T47D (cell line): ENCODE measurements at regions not wholly inside any gene's neighbourhood (a gene's known extent, or its start where the extent isn't known, plus 50 kb on each side); places are given as distances from the start of the nearest gene placed in this dataset.
A peak's percentile ranks its signal among the peaks of the same experiment; 100 is the strongest.

Experiments used
- DNase-seq, 2 experiments: peaks; one replicate each; pipeline versions ENCODE4 v3.0.0 to v3.0.0-alpha.2; 2011 to 2012; ENCODE audit warnings: low read depth in 1 of 2, low spot score in 1 of 2
- JUND ChIP-seq: IDR thresholded peaks from 2 replicates; pipeline ENCODE4 v1.6.1; 2012; ENCODE audit warnings: low read depth
- in situ Hi-C: cut with HindIII; loops from 2 replicates; pipeline ENCODE4 v1.10.0; 2016; ENCODE audit warnings: low sequenced_read_pairs, low pct_unique_long_range_greater_than_20kb

- in situ Hi-C loops = loop anchor here (25.0 kb wide), 1 partner anchor 443 kb away; no protein-coding TSS in a partner anchor
- TF ChIP-seq JUND = no peak
- no peak for DNase-seq
These were observed 321.8 kb upstream of the NFE2L3 start for GRCh38 chr7:25830215-25830614.

DNA sequence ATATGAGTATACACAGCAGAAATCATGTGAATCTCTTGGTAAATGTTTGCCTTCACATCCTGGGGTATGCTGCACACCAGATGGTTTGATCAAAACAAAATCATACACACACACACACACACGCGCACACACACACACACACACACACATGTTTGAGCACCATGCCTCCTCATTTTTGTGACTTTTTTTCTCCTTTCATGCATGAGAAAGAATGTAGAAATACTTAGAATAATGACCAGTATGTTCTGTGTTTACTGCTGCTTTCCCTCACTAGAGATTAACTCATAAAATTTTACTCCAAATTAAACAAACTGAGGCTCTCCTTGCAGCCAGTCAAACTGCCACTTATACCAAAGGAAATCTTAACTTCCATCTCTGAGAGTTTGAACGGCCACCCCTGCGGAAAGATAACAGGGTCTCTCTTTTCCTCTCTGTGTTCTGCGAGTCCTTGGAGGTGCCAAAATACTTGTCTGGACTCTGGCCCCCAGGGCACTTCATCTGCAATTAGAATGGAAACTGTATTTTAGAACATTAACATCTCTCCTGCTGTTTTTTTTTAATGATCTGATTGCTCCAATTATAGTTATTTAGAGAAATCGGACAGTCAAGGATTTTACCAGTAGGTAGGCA is 320.8 kb upstream of the NFE2L3 start:
- no peak for DNase-seq
- in situ Hi-C loops = loop anchor here (25.0 kb wide), 1 partner anchor 444 kb away; no protein-coding TSS in a partner anchor
- TF ChIP-seq JUND = no peak

GRCh38 chr7:25831831-25832411 is 320.1 kb upstream of the NFE2L3 start:
- DNase-seq = no peak
- no peak for TF ChIP-seq JUND
- in situ Hi-C loops = loop anchor here (25.0 kb wide), 1 partner anchor 445 kb away; no protein-coding TSS in a partner anchor

GRCh38 chr7:25832456-25832855 is 319.5 kb upstream of the NFE2L3 start:
- no peak for TF ChIP-seq JUND
- in situ Hi-C loops = loop anchor here (25.0 kb wide), 1 partner anchor 445 kb away; no protein-coding TSS in a partner anchor
- no peak for DNase-seq

GRCh38 chr7:25832929-25833328 is 319.1 kb upstream of the NFE2L3 start:
- no peak for TF ChIP-seq JUND
- DNase-seq = no peak
- in situ Hi-C loops = loop anchor here (25.0 kb wide), 1 partner anchor 446 kb away; no protein-coding TSS in a partner anchor

GRCh38 chr7:25834050-25834449 is 317.9 kb upstream of the NFE2L3 start:
- TF ChIP-seq JUND = no peak
- in situ Hi-C loops = loop anchor here (25.0 kb wide), 1 partner anchor 447 kb away; no protein-coding TSS in a partner anchor
- no peak for DNase-seq

DNA sequence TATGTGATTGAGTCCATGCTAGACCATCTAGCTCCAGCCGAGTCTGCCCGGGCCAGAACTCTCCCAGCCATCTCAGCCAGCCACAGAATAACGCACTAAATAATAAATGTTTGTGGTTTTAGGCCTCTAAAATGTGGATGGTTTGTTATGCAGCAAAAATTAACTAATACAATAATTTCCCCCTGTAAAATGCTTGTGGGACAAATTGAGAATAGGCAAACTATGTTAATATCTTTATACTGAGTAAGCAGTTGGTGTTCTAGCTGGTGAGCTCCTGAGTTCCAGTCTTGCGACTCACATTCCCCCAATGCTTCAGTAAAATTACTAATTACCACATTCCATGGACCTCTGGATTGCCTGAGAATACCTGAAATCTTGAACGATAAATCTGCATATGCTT is 316.8 kb upstream of the NFE2L3 start:
- in situ Hi-C loops = loop anchor here (25.0 kb wide), 1 partner anchor 448 kb away; no protein-coding TSS in a partner anchor
- no peak for DNase-seq
- TF ChIP-seq JUND = no peak

GRCh38 chr7:25839084-25839769 is 312.8 kb upstream of the NFE2L3 start:
- no peak for TF ChIP-seq JUND
- in situ Hi-C loops = loop anchor here (25.0 kb wide), 1 partner anchor 452 kb away; no protein-coding TSS in a partner anchor
- peak in 1 of 2 experiments; percentile 56 for DNase-seq

DNA sequence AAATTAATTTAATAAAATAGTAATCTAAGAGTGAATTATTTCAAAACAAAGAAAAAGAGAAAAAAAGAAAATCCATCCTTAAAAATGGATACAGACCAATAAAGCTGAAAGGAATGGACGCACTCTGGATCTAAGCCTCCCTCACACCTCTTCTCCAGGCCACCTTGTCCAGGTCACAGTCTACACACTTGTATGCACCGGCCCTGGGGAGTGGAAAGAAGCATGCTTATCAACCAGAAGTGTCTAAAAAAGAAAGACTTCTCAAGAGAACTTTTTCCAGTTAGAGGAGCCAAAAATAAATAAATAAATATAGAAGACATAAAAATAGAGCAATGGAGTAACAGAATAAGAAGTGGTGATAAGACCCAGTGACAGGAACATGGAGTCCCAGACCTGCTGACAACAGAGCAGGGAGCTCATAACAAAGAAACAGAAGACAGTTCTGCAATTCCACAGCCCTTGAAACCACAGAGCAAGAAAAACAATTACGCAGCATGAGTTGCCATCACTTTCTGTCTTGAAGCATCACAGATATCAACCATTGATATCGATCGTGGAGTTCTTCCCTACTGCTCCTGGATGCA is 311.7 kb upstream of the NFE2L3 start:
- no peak for TF ChIP-seq JUND
- in situ Hi-C loops = loop anchor here (25.0 kb wide), 1 partner anchor 453 kb away; no protein-coding TSS in a partner anchor
- no peak for DNase-seq

GRCh38 chr7:25841575-25841974 is 310.4 kb upstream of the NFE2L3 start:
- no peak for DNase-seq
- in situ Hi-C loops = loop anchor here (25.0 kb wide), 1 partner anchor 454 kb away; no protein-coding TSS in a partner anchor
- TF ChIP-seq JUND = no peak

DNA sequence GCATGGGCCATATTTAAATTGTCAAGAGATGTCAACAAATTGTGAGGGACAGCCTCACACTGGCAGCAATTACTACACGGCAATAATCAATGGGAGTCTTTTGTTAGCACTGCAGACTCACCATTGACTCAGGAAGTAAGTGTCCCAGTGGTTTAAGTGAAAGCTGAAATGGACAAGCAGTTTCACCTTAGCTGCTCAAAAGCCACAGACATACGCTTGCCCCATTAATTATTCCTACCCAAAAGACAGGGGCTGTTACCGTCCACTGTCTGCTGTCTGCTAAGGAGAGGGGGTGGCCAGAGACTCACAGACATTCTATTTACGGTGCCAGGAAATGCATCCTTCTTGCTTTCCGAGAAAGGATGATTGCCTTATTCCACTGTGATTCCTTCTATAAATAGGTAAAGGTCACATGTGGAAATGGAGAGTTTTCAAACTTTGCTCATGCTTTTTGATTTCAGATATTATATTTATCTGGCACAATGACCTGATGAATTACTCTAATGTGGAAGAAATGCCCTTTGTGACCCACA is 309.7 kb upstream of the NFE2L3 start:
- DNase-seq = no peak
- no peak for TF ChIP-seq JUND
- in situ Hi-C loops = loop anchor here (25.0 kb wide), 1 partner anchor 455 kb away; no protein-coding TSS in a partner anchor

- no peak for TF ChIP-seq JUND
- in situ Hi-C loops = loop anchor here (25.0 kb wide), 1 partner anchor 456 kb away; no protein-coding TSS in a partner anchor
- no peak for DNase-seq
These were observed 308.5 kb upstream of the NFE2L3 start for GRCh38 chr7:25843467-25843866.
